Left kidney (tissue), 1 donor: ENCODE measurements at regions not wholly inside any gene's neighbourhood (a gene's known extent, or its start where the extent isn't known, plus 50 kb on each side); places are given as distances from the start of the nearest gene placed in this dataset.
"Not testable (repeated sequence)": the region's sequence is repeated elsewhere in the genome, so short reads cannot be mapped to it uniquely, and the experiment has no call there.

Source experiments
- DNase-seq: peaks from one replicate; pipeline ENCODE4 v3.0.0-alpha.2; 2013

- DNase-seq, result no peak
These were observed 526.0 kb downstream of the CCSER2 start for GRCh38 chr10:84854439-84854838.

GRCh38 chr10:84860855-84861254 is 532.5 kb downstream of the CCSER2 start:
- no peak for DNase-seq

- no peak for DNase-seq
These were observed 534.2 kb downstream of the CCSER2 start for GRCh38 chr10:84862551-84862950.

- no peak for DNase-seq
These were observed 535.3 kb downstream of the CCSER2 start for GRCh38 chr10:84863675-84864074.

- no peak for DNase-seq
These were observed 548.0 kb downstream of the CCSER2 start for GRCh38 chr10:84876116-84876999.

GRCh38 chr10:84879991-84880390 is 551.6 kb downstream of the CCSER2 start:
- DNase-seq, result no peak

- not testable (repeated sequence) for DNase-seq
These were observed 553.3 kb downstream of the CCSER2 start for GRCh38 chr10:84881696-84882095.

GRCh38 chr10:84890706-84891105 is 562.3 kb downstream of the CCSER2 start:
- DNase-seq, result no peak

- DNase-seq, result no peak
These were observed 563.2 kb downstream of the CCSER2 start for GRCh38 chr10:84891631-84892030.

GRCh38 chr10:84895541-84895940 is 567.2 kb downstream of the CCSER2 start:
- DNase-seq, result no peak

GRCh38 chr10:84896909-84897308 is 568.5 kb downstream of the CCSER2 start:
- DNase-seq, result no peak

GRCh38 chr10:84899268-84899667 is 570.9 kb downstream of the CCSER2 start:
- no peak for DNase-seq

- DNase-seq, result no peak
These were observed 571.8 kb downstream of the CCSER2 start for GRCh38 chr10:84900141-84900540.

- no peak for DNase-seq
These were observed 573.5 kb downstream of the CCSER2 start for GRCh38 chr10:84901885-84902284.

GRCh38 chr10:84902553-84902952 is 574.2 kb downstream of the CCSER2 start:
- DNase-seq, result no peak

GRCh38 chr10:84903320-84903719 is 574.9 kb downstream of the CCSER2 start:
- DNase-seq, result no peak

GRCh38 chr10:84907461-84908009 is 579.1 kb downstream of the CCSER2 start:
- peak; percentile 13 for DNase-seq

- DNase-seq, result no peak
These were observed 580.1 kb downstream of the CCSER2 start for GRCh38 chr10:84908491-84908890.

GRCh38 chr10:84921701-84922100 is 593.3 kb downstream of the CCSER2 start:
- no peak for DNase-seq

- no peak for DNase-seq
These were observed 595.7 kb downstream of the CCSER2 start for GRCh38 chr10:84924131-84924530.

- DNase-seq, result no peak
These were observed 597.1 kb downstream of the CCSER2 start for GRCh38 chr10:84925495-84925894.

- no peak for DNase-seq
These were observed 605.0 kb downstream of the CCSER2 start for GRCh38 chr10:84933402-84933801.

- no peak for DNase-seq
These were observed 607.4 kb downstream of the CCSER2 start for GRCh38 chr10:84935772-84936171.
